Calu3 (cell line): ENCODE measurements at regions not wholly inside any gene's neighbourhood (a gene's known extent, or its start where the extent isn't known, plus 50 kb on each side); places are given as distances from the start of the nearest gene placed in this dataset.
A peak's percentile ranks its signal among the peaks of the same experiment; 100 is the strongest.

Experiments
- BruUV-seq: library from RNA; stranded (reverse); fragments of 400-500 nt; replicated peaks from 2 replicates; lab custom pipeline; 2021; lab: Mats Ljungman, UMichigan
- CTCF ChIA-PET: fragments of 300-600 bp; sonication (Branson Sonifier 250); formaldehyde crosslinking; loops from one replicate; lab custom pipeline; 2022; ENCODE audit warnings: antibody characterized with exemption; lab: Charles Lee
- DNase-seq: peaks from one replicate; pipeline ENCODE4 v3.0.0; 2022
- H3K27ac Mint-ChIP-seq: one replicate; pipeline ENCODE4 v1.8.0; 2022; ENCODE audit warnings: mixed read lengths; ENCODE audit not compliant: unreplicated experiment
- H3K27me3 Mint-ChIP-seq: one replicate; pipeline ENCODE4 v1.8.0; 2022; ENCODE audit warnings: mixed read lengths; ENCODE audit not compliant: unreplicated experiment
- H3K36me3 Mint-ChIP-seq: one replicate; pipeline ENCODE4 v1.8.0; 2022; ENCODE audit warnings: mild to moderate bottlenecking, moderate library complexity, mixed read lengths; ENCODE audit not compliant: insufficient read depth, unreplicated experiment
- H3K4me1 Mint-ChIP-seq: one replicate; pipeline ENCODE4 v1.8.0; 2022; ENCODE audit warnings: mild to moderate bottlenecking, low read depth, mixed read lengths; ENCODE audit not compliant: unreplicated experiment
- H3K4me3 Mint-ChIP-seq: one replicate; pipeline ENCODE4 v1.8.0; 2022; ENCODE audit warnings: mild to moderate bottlenecking, low read depth, moderate library complexity, mixed read lengths; ENCODE audit not compliant: unreplicated experiment
- H3K9me3 Mint-ChIP-seq: one replicate; pipeline ENCODE4 v1.8.0; 2022; ENCODE audit warnings: low read depth, mixed read lengths; ENCODE audit not compliant: unreplicated experiment
- intact Hi-C: fragments of 100-400 bp; cut with micrococcal nuclease; formaldehyde crosslinking; loops from one replicate; pipeline ENCODE4 v1.10.0; 2022; ENCODE audit not compliant: unreplicated experiment
- TF ChIP-seq, protein P1 (sequence below): fragments of 200-600 bp; IDR thresholded peaks from one replicate; pipeline ENCODE4 v1.8.0; 2022; ENCODE audit warnings: antibody characterized with exemption; ENCODE audit not compliant: unreplicated experiment

DNA sequence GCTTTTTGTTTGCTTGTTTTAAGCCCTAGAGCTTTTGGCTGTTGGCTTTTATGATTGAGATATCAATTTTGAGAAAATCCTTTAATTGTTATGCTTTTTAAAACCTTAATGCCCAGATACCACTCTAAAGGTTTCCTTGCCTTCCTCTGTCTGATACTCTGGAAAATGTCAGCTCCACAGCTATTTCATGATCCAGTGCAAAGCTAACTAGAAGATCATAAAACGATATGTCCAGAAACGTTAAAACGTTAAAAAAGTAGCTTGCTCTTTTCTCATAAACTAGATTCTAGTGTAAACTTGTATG lies 189.5 kb upstream of the TENT5A start:
- CTCF ChIA-PET = no interaction called here
- Mint-ChIP-seq H3K27ac (no peak overlapping the region), H3K4me1 (peaks cover 37% of the 10 kb centered on the region), H3K36me3 (peaks cover 15% of the 10 kb centered on the region), H3K27me3 (no peaks in the 10 kb centered on the region), H3K4me3 (no peak overlapping the region), H3K9me3 (no peaks in the 10 kb centered on the region)
- intact Hi-C loops = no loop called here
- TF ChIP-seq, protein P1, sequence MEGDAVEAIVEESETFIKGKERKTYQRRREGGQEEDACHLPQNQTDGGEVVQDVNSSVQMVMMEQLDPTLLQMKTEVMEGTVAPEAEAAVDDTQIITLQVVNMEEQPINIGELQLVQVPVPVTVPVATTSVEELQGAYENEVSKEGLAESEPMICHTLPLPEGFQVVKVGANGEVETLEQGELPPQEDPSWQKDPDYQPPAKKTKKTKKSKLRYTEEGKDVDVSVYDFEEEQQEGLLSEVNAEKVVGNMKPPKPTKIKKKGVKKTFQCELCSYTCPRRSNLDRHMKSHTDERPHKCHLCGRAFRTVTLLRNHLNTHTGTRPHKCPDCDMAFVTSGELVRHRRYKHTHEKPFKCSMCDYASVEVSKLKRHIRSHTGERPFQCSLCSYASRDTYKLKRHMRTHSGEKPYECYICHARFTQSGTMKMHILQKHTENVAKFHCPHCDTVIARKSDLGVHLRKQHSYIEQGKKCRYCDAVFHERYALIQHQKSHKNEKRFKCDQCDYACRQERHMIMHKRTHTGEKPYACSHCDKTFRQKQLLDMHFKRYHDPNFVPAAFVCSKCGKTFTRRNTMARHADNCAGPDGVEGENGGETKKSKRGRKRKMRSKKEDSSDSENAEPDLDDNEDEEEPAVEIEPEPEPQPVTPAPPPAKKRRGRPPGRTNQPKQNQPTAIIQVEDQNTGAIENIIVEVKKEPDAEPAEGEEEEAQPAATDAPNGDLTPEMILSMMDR = no peak
- no TSS peak for BruUV-seq
- DNase-seq = no peak

DNA sequence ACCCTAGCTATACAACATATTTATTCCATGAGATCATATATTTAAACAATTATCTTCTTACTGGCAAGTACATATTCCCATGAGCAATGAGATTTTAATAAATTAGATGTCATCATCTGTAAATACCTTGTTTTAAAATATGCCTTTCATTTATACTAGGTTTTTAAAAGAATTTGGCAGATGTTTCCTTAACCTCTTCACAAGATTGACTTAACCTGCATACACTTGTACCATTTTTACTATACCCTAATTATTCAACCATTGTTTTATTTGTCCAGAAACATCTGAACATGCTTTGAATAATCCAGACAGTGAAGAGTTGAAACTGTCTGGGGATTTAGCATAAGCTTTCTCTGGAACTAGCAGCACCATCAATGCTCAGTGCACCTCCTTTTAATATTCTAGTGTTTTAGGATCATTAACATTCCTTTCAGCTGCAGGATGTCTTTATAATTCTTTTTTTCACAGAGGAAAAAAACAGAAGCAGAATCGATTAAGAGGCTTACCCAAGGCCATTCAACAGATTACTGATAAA lies 188.0 kb upstream of the TENT5A start:
- no peaks in the 10 kb centered on the region for H3K9me3 Mint-ChIP-seq
- intact Hi-C loops = no loop called here
- CTCF ChIA-PET = interaction anchor here (0.8 kb wide), 1 partner anchor 11 kb away, joined by 3 read pairs; no protein-coding TSS in a partner anchor
- peaks cover 15% of the 10 kb centered on the region for H3K36me3 Mint-ChIP-seq
- TF ChIP-seq, protein P1 = no peak
- H3K4me1 Mint-ChIP-seq = peaks cover 48% of the 10 kb centered on the region
- no peak overlapping the region for H3K27ac Mint-ChIP-seq
- no peak overlapping the region for H3K4me3 Mint-ChIP-seq
- H3K27me3 Mint-ChIP-seq = no peaks in the 10 kb centered on the region
- BruUV-seq = no TSS peak
- DNase-seq = no peak

DNA sequence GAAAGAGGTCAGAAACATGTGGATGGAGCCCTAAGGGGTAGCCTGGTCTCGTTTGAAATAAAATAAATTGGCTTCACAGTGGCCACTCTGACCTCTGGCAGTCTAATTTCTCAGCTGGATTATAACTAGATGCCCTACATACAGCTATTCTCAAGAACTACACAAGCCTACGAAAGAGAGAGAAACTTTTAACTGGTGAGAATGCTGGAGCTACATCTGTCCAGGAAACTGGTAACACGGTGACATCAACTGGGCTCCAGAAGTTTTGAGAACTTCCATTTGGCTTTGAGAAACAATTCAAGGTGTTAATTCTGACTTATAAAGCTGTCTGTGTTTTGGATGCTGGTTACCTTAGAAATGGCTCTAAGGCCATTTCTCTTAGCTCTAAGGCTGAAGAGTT lies 187.3 kb upstream of the TENT5A start:
- H3K9me3 Mint-ChIP-seq = no peaks in the 10 kb centered on the region
- H3K27me3 Mint-ChIP-seq = no peaks in the 10 kb centered on the region
- DNase-seq = no peak
- peaks cover 15% of the 10 kb centered on the region for H3K36me3 Mint-ChIP-seq
- H3K4me1 Mint-ChIP-seq = peaks cover 43% of the 10 kb centered on the region
- H3K4me3 Mint-ChIP-seq = no peak overlapping the region
- BruUV-seq = no TSS peak
- CTCF ChIA-PET = interaction anchor here (0.8 kb wide), 1 partner anchor 12 kb away, joined by 3 read pairs; no protein-coding TSS in a partner anchor
- TF ChIP-seq, protein P1 = no peak
- intact Hi-C loops = loop anchor here (2.0 to 5.0 kb wide), 3 partner anchors 102 to 185 kb away; no protein-coding TSS in a partner anchor
- peak overlapping the region; percentile 98 for H3K27ac Mint-ChIP-seq

DNA sequence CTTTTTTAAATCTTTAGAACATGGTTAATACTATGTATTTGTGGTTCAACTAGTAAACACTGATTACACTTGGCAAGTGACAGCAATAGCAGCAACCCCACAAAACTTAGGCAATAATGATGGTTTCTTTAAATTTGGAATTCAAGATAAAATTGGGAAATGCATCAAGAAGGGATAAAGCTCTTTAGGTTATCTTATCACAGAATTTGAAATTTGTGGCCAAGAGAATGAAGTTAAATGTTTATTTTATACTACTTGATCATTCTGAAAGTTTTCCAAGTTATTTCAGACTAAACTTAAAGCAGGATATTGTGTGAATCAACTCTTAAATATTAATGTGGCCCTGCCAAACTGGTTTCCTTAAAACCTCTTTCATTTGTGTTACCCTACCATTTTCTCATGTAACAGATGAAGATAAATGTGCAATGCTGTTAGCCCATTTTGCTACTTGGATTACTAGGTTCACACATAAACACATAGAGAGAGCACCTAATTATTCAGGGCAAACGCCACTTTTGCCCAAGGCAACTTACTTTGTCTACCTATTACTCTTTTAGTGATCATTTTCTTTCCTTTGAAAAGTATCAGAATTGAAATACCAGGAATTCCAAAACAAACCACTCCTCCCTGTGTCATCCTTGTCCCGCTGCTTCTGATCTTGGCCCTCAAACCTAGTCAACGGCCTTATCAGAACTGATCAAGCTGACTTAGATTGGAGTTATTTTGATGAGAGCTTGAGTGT lies 186.7 kb upstream of the TENT5A start:
- intact Hi-C loops = loop anchor here (2.0 to 5.0 kb wide), 3 partner anchors 102 to 184 kb away; no protein-coding TSS in a partner anchor
- DNase-seq = no peak
- H3K9me3 Mint-ChIP-seq = no peaks in the 10 kb centered on the region
- H3K36me3 Mint-ChIP-seq = peaks cover 15% of the 10 kb centered on the region
- H3K4me1 Mint-ChIP-seq = peaks cover 46% of the 10 kb centered on the region
- no peaks in the 10 kb centered on the region for H3K27me3 Mint-ChIP-seq
- peak overlapping the region; percentile 98 for H3K27ac Mint-ChIP-seq
- no TSS peak for BruUV-seq
- CTCF ChIA-PET = no interaction called here
- peak overlapping the region; percentile 62 for H3K4me3 Mint-ChIP-seq
- TF ChIP-seq, protein P1 = no peak
